Omental fat pad (tissue), 3 donors: ENCODE measurements at regions not wholly inside any gene's neighbourhood (a gene's known extent, or its start where the extent isn't known, plus 50 kb on each side); places are given as distances from the start of the nearest gene placed in this dataset.

Experiments used
- ATAC-seq: fragments of 150-250 bp; one replicate; pipeline ENCODE4 v1.9.1; 2016; ENCODE audit warnings: mild to moderate bottlenecking, moderate library complexity; ENCODE audit not compliant: low FRiP score
- DNase-seq: peaks from one replicate; pipeline ENCODE4 v3.0.0-alpha.2; 2019; ENCODE audit warnings: low spot score
- TF ChIP-seq, protein P1 (sequence below), 3 donors: fragments of 450-650 bp; IDR thresholded peaks; one replicate each; pipeline ENCODE4 v1.5.1; 2016 to 2017; ENCODE audit warnings: antibody characterized with exemption in 3 of 3, mild to moderate bottlenecking in 3 of 3, moderate library complexity in 2 of 3

DNA sequence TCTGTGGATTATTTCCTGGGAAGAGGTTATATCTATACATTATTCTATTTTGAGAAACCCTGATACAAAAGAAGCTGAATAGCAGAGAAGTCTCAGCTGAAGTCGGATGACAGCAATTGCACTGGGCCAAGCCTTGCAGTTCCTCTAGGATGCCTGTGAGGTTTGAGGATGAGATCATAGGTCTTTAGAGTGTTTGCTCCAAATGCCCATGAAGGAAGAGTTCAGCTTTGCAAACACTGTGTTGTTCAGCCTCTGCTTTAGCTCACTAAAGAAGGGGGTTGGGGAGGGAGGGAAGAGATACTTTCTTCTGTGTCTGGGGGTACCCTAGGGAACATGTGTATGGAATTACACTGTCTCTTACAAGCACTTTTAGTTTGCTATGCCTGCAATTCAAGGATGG is 282.5 kb upstream of the NRP1 start:
- no peak for DNase-seq
- TF ChIP-seq, protein P1, sequence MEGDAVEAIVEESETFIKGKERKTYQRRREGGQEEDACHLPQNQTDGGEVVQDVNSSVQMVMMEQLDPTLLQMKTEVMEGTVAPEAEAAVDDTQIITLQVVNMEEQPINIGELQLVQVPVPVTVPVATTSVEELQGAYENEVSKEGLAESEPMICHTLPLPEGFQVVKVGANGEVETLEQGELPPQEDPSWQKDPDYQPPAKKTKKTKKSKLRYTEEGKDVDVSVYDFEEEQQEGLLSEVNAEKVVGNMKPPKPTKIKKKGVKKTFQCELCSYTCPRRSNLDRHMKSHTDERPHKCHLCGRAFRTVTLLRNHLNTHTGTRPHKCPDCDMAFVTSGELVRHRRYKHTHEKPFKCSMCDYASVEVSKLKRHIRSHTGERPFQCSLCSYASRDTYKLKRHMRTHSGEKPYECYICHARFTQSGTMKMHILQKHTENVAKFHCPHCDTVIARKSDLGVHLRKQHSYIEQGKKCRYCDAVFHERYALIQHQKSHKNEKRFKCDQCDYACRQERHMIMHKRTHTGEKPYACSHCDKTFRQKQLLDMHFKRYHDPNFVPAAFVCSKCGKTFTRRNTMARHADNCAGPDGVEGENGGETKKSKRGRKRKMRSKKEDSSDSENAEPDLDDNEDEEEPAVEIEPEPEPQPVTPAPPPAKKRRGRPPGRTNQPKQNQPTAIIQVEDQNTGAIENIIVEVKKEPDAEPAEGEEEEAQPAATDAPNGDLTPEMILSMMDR (IDR thresholded peaks at IDR 0.05) = no peak
- no peak for ATAC-seq

DNA sequence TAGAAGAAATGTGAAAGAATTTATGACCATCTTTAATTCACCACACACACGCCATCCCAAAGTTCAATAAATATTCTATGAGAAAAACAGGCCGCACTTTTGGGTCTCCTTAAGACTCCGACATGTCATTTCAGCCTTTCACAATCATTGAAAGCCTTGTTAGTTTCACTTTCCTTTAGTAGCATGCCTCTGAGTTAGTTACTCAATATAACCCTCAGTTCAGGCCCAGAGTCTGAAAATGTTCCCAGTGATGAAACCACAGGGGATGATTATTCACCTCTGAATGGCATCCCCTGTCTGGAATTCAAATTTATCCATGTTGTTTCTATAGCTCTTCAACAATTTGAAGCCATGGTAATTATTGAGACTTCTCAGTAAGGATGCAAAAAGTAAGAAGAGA is 278.1 kb upstream of the NRP1 start:
- ATAC-seq (no peak), DNase-seq (no peak)
- TF ChIP-seq, protein P1 (IDR thresholded peaks at IDR 0.05) = no peak

DNA sequence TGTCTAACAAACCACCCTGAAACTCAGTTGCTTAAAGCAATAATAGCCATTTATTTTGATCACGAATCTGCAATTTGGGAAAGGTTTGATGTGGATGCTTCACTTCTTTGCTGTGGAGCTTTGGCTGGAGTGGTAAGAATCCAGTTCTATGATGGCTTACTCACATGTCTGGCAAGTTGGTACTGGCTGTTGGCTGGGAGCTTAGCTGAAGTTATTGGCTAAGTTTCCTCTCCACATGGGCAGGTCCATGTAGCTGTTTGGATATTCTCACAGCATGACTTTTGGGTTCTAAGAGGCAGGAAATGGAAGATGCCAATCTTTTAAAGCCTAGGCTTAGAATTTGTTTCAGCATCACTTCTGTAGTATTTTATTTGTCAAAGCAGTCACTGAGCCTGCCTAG is 277.6 kb upstream of the NRP1 start:
- TF ChIP-seq, protein P1 (IDR thresholded peaks at IDR 0.05) = no peak
- DNase-seq (no peak), ATAC-seq (no peak)

DNA sequence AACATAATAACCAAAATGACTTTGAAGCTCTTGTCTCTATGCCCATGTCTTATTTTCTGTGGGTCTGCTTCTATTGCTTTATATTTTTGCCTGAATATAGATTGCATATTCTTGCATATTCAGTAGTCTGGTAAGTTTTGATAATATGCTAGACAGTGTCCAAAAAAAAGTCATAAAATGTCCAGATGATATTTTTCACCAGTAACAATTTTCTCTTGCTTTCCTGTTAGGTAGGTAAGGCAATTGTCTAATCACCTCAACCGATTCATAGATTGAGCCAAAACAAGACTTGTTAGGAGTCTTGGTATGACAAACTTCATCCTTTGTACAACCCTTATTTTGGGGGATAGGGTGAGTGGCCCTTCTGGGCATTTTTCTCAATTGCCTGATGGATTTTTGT is 277.0 kb upstream of the NRP1 start:
- TF ChIP-seq, protein P1 (IDR thresholded peaks at IDR 0.05) = no peak
- DNase-seq (no peak), ATAC-seq (no peak)

DNA sequence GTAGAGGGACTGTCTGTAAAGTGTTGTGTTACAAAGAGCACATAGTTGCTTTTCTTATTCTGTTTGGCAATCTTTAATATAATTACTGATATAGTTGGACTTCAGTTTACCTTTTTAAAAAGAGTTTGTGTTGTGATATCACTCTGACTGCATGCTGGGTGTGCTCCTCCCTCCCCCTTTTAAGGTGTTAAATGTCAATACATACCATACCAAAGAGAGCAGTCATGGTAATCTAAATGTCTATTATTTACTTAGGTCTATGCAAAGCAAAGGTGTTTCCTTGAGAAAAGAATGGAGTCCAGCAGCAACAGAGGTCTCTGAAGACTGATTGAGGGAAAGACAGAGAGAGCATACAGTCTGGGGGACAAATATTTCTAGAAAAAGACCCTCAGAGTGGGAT is 275.1 kb upstream of the NRP1 start:
- TF ChIP-seq, protein P1 (IDR thresholded peaks at IDR 0.05) = no peak
- DNase-seq = no peak
- ATAC-seq = no peak

DNA sequence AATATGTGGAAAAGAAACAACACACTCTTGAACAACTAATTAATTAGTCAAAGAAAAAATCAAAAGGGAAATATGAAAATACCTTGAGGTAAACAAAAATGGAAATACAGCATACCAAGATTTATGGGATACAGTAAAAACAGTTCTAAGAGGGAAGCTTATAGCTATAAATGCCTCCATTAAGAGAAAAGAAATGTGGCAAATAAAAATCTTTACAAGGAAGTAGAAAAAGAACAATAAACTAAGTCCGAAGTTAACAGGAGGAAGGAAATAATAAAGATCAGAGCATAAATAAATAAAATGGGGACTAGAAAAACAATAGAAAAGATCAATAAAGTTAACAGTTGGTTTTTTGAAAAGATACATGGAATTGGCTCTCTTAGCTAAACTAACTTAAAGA is 267.8 kb upstream of the NRP1 start:
- no peak for DNase-seq
- no peak for ATAC-seq

DNA sequence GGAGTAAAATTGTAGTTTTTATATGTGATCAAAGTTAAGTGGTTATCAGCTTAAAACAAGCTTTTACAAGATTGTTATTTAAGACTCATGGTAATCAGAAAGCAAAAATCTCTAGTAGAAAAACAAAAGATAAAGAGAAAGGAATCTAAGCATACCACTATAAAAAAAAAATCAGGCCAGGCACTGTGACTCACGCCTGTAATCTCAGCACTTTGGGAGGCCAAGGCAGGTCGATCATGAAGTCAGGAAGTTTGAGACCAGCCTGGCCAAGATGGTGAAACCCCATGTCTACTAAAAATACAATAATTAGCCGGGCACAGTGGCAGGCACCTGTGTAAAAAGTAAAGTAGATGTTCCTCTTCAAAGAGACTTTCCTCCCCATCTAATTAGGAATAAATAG is 265.9 kb upstream of the NRP1 start:
- TF ChIP-seq, protein P1 (IDR thresholded peaks at IDR 0.05) = no peak
- ATAC-seq = no peak
- DNase-seq = no peak

More for the DNA sequence above, 267.8 kb upstream of the NRP1 start:
- TF ChIP-seq, protein P1 (IDR thresholded peaks at IDR 0.05) = no peak
